Naive thymus-derived CD4-positive, alpha-beta T cell (primary cell): ENCODE measurements at regions not wholly inside any gene's neighbourhood (a gene's known extent, or its start where the extent isn't known, plus 50 kb on each side); places are given as distances from the start of the nearest gene placed in this dataset.
"Not testable (repeated sequence)": the region's sequence is repeated elsewhere in the genome, so short reads cannot be mapped to it uniquely, and the experiment has no call there.

Source experiments
- ATAC-seq: fragments of 150-1000 bp; cut with Tn5 transposase; 2 replicates; pipeline ENCODE4 v1.10.0; 2021; ENCODE audit warnings: mild to moderate bottlenecking, moderate library complexity
- CTCF ChIA-PET: fragments of 350-600 bp; sonication (Branson Sonifier 250); formaldehyde crosslinking; loops from one replicate; lab custom pipeline; 2021; ENCODE audit warnings: antibody characterized with exemption; lab: Charles Lee
- POLR2A ChIA-PET: fragments of 350-600 bp; sonication (Branson Sonifier 250); formaldehyde crosslinking; loops from one replicate; lab custom pipeline; 2021; ENCODE audit warnings: antibody characterized with exemption, inconsistent platforms; lab: Charles Lee
- DNase-seq, 9 donors: peaks; one replicate each; pipeline versions ENCODE4 v3.0.0 to v3.0.0-alpha.2; 2020 to 2022; ENCODE audit warnings: mixed read lengths in 1 of 9
- H3K27ac ChIP-seq: one replicate; pipeline ENCODE4 v1.7.0; 2013; ENCODE audit warnings: mild to moderate bottlenecking, low read depth, low read length, moderate library complexity
- H3K27me3 ChIP-seq, 2 donors: one replicate each; pipeline ENCODE4 v1.7.0; 2013; ENCODE audit warnings: low read length in 2 of 2, mild to moderate bottlenecking in 2 of 2, moderate library complexity in 2 of 2; ENCODE audit not compliant: control insufficient read depth in 2 of 2, insufficient read depth in 2 of 2
- H3K36me3 ChIP-seq, 3 experiments: 1 replicate in 2 of 3; 2 replicates in 1 of 3; pipeline ENCODE4 v1.7.0; 2013; ENCODE audit warnings: low read length in 3 of 3, mild to moderate bottlenecking in 3 of 3, moderate library complexity in 1 of 3; ENCODE audit not compliant: insufficient read depth in 3 of 3, control insufficient read depth in 2 of 3
- H3K4me1 ChIP-seq, 2 donors: one replicate each; pipeline ENCODE4 v1.7.0; 2013; ENCODE audit warnings: low read length in 2 of 2, mild to moderate bottlenecking in 2 of 2, moderate library complexity in 1 of 2; ENCODE audit not compliant: control insufficient read depth in 2 of 2, insufficient read depth in 2 of 2
- H3K4me3 ChIP-seq: 2 replicates; pipeline ENCODE4 v1.7.0; 2013; ENCODE audit warnings: mild to moderate bottlenecking, low read length
- H3K9me3 ChIP-seq, 3 experiments: 1 replicate in 2 of 3; 2 replicates in 1 of 3; pipeline ENCODE4 v1.7.0; 2013; ENCODE audit warnings: low read length in 3 of 3; ENCODE audit not compliant: control insufficient read depth in 2 of 3
- H3K27ac Mint-ChIP-seq, 9 donors: one replicate each; pipeline ENCODE4 v1.8.0; 2020 to 2022; ENCODE audit warnings: mixed read lengths in 9 of 9, mild to moderate bottlenecking in 8 of 9, moderate library complexity in 5 of 9, inconsistent platforms in 2 of 9
- H3K27me3 Mint-ChIP-seq, 5 donors: one replicate each; pipeline ENCODE4 v1.8.0; 2021 to 2022; ENCODE audit warnings: mixed read lengths in 5 of 5, mild to moderate bottlenecking in 1 of 5
- H3K36me3 Mint-ChIP-seq, 5 donors: one replicate each; pipeline ENCODE4 v1.8.0; 2020 to 2022; ENCODE audit warnings: mixed read lengths in 5 of 5, mild to moderate bottlenecking in 3 of 5, inconsistent platforms in 1 of 5
- H3K4me1 Mint-ChIP-seq, 7 donors: one replicate each; pipeline ENCODE4 v1.8.0; 2020 to 2022; ENCODE audit warnings: mixed read lengths in 7 of 7, mild to moderate bottlenecking in 3 of 7, inconsistent platforms in 1 of 7
- H3K4me3 Mint-ChIP-seq, 10 donors: one replicate each; pipeline ENCODE4 v1.8.0; 2020 to 2022; ENCODE audit warnings: mild to moderate bottlenecking in 10 of 10, mixed read lengths in 10 of 10, moderate library complexity in 6 of 10, inconsistent platforms in 2 of 10
- H3K9me3 Mint-ChIP-seq, 11 donors: one replicate each; pipeline ENCODE4 v1.8.0; 2020 to 2022; ENCODE audit warnings: mixed read lengths in 11 of 11, mild to moderate bottlenecking in 4 of 11, inconsistent platforms in 1 of 11, moderate library complexity in 1 of 11
- intact Hi-C, 2 donors: fragments of 100-400 bp; cut with micrococcal nuclease; formaldehyde crosslinking; loops; one replicate each; pipeline ENCODE4 v1.15.1; 2023

GRCh38 chr4:183044924-183045640, 54.0 kb upstream of the WWC2 start:
- H3K27ac Mint-ChIP-seq, intact Hi-C loops, CTCF ChIA-PET, H3K9me3 ChIP-seq, H3K27ac ChIP-seq, H3K36me3 ChIP-seq, H3K27me3 ChIP-seq, H3K4me3 ChIP-seq, H3K4me1 Mint-ChIP-seq, POLR2A ChIA-PET, H3K36me3 Mint-ChIP-seq, H3K4me1 ChIP-seq, H3K4me3 Mint-ChIP-seq, DNase-seq, ATAC-seq: not testable (repeated sequence)
- H3K9me3 Mint-ChIP-seq, result peaks cover 0 to 16% (median 4%) of the 10 kb centered on the region in 11 donors
- H3K27me3 Mint-ChIP-seq, result peaks cover 4 to 32% (median 20%) of the 10 kb centered on the region in 5 donors

- CTCF ChIA-PET, result no interaction called here
- Histone ChIP-seq H3K27ac (no peak overlapping the region), H3K4me1 (no peaks in the 10 kb centered on the region), H3K4me3 (no peak overlapping the region), H3K36me3 (no peaks in the 10 kb centered on the region), H3K27me3 (no peaks in the 10 kb centered on the region), H3K9me3 (no peaks in the 10 kb centered on the region)
- intact Hi-C loops, result no loop called here
- POLR2A ChIA-PET, result no interaction called here
- Mint-ChIP-seq H3K9me3 (peaks cover 0 to 7% (median 4%) of the 10 kb centered on the region in 11 donors), H3K4me1 (no peaks in the 10 kb centered on the region), H3K27me3 (peaks cover 0 to 20% (median 10%) of the 10 kb centered on the region in 5 donors), H3K27ac (no peak overlapping the region), H3K4me3 (no peak overlapping the region), H3K36me3 (no peaks in the 10 kb centered on the region)
- DNase-seq (no peak), ATAC-seq (no peak)
Measured at GRCh38 chr4:183038436-183038835, 60.6 kb upstream of the WWC2 start.

- DNase-seq (no peak), ATAC-seq (no peak)
- H3K4me3 Mint-ChIP-seq, result no peak overlapping the region
- Histone ChIP-seq H3K4me3 (no peak overlapping the region), H3K36me3 (no peaks in the 10 kb centered on the region), H3K27me3 (no peaks in the 10 kb centered on the region), H3K27ac (no peak overlapping the region), H3K9me3 (no peaks in the 10 kb centered on the region), H3K4me1 (no peaks in the 10 kb centered on the region)
- H3K9me3 Mint-ChIP-seq, result peaks cover 0 to 3% (median 0%) of the 10 kb centered on the region in 11 donors
- POLR2A ChIA-PET, result no interaction called here
- peaks cover 0 to 13% (median 10%) of the 10 kb centered on the region in 5 donors for H3K27me3 Mint-ChIP-seq
- no peaks in the 10 kb centered on the region for H3K36me3 Mint-ChIP-seq
- no peak overlapping the region for H3K27ac Mint-ChIP-seq
- intact Hi-C loops, result no loop called here
- CTCF ChIA-PET, result no interaction called here
- no peaks in the 10 kb centered on the region for H3K4me1 Mint-ChIP-seq
Measured at GRCh38 chr4:183035726-183036415, 63.2 kb upstream of the WWC2 start.

DNA sequence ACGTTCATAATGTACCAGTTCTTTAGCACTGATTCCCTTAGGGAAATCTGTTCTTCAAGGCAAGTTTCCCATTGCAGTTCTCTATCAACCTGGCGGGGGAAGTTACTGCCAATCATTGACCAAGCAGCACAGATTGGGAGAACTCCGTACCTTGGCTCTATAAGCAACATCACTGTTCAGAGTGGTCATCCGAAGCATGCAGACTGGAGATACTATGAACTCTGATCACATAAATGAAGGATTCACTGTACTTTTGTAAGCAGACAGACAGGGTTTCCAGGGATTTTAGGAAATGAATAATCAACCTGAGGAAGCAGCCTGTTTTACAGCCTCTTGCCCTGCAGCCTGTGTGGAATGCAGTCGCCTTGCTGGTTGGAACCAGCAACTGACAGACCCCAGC, 63.8 kb upstream of the WWC2 start:
- ATAC-seq, result no peak
- ChIA-PET CTCF (no interaction called here), POLR2A (no interaction called here)
- Mint-ChIP-seq H3K27ac (no peak overlapping the region), H3K27me3 (peaks cover 2 to 13% (median 10%) of the 10 kb centered on the region in 5 donors), H3K9me3 (peaks cover 0 to 3% (median 0%) of the 10 kb centered on the region in 11 donors), H3K4me1 (no peaks in the 10 kb centered on the region), H3K4me3 (no peak overlapping the region), H3K36me3 (no peaks in the 10 kb centered on the region)
- Histone ChIP-seq H3K36me3 (no peaks in the 10 kb centered on the region), H3K27ac (no peak overlapping the region), H3K4me3 (no peak overlapping the region), H3K4me1 (no peaks in the 10 kb centered on the region), H3K27me3 (no peaks in the 10 kb centered on the region), H3K9me3 (no peaks in the 10 kb centered on the region)
- intact Hi-C loops, result no loop called here
- no peak for DNase-seq

GRCh38 chr4:183030823-183031222, 68.2 kb upstream of the WWC2 start:
- Mint-ChIP-seq H3K27ac (no peak overlapping the region), H3K27me3 (peaks cover 0 to 8% (median 4%) of the 10 kb centered on the region in 5 donors), H3K9me3 (peaks cover 0 to 2% (median 0%) of the 10 kb centered on the region in 11 donors), H3K36me3 (no peaks in the 10 kb centered on the region), H3K4me1 (no peaks in the 10 kb centered on the region), H3K4me3 (no peak overlapping the region)
- Histone ChIP-seq H3K27ac (no peak overlapping the region), H3K27me3 (no peaks in the 10 kb centered on the region), H3K9me3 (no peaks in the 10 kb centered on the region), H3K4me1 (no peaks in the 10 kb centered on the region), H3K36me3 (no peaks in the 10 kb centered on the region), H3K4me3 (no peak overlapping the region)
- CTCF ChIA-PET, result no interaction called here
- intact Hi-C loops, result no loop called here
- DNase-seq (no peak), ATAC-seq (no peak)
- POLR2A ChIA-PET, result no interaction called here

DNA sequence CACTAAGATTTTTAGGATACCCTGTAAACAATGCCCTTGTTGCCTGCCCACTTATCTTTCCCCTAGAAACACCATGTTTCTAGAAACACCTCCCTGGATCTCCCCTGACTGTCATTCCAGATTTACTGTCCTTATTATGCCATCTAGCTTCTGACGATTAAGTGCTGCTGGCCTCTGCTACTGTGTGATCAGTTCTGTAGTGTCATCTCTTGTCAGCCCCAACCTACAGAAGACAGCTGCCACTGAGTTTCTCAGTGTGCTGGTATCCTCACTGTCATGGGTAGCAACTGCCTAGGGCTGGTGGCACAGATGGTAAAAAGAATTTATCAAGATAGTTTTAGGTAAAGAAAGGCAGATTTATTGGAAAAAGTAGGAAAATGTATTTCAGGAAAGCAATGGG, 68.7 kb upstream of the WWC2 start:
- Mint-ChIP-seq H3K27ac (no peak overlapping the region), H3K27me3 (peaks cover 0 to 8% (median 4%) of the 10 kb centered on the region in 5 donors), H3K4me1 (no peaks in the 10 kb centered on the region), H3K4me3 (no peak overlapping the region), H3K9me3 (peaks cover 0 to 2% (median 0%) of the 10 kb centered on the region in 11 donors), H3K36me3 (no peaks in the 10 kb centered on the region)
- ChIA-PET CTCF (no interaction called here), POLR2A (no interaction called here)
- no peaks in the 10 kb centered on the region for H3K27me3 ChIP-seq
- no peaks in the 10 kb centered on the region for H3K36me3 ChIP-seq
- ATAC-seq (no peak), DNase-seq (no peak)
- H3K4me3 ChIP-seq, result no peak overlapping the region
- H3K4me1 ChIP-seq, result no peaks in the 10 kb centered on the region
- no peak overlapping the region for H3K27ac ChIP-seq
- no peaks in the 10 kb centered on the region for H3K9me3 ChIP-seq
- intact Hi-C loops, result no loop called here

GRCh38 chr4:183029365-183029764, 69.7 kb upstream of the WWC2 start:
- POLR2A ChIA-PET, result no interaction called here
- H3K36me3 Mint-ChIP-seq, result no peaks in the 10 kb centered on the region
- H3K27me3 ChIP-seq, result no peaks in the 10 kb centered on the region
- no peak for DNase-seq
- H3K4me3 ChIP-seq, result no peak overlapping the region
- peaks cover 0 to 2% (median 0%) of the 10 kb centered on the region in 11 donors for H3K9me3 Mint-ChIP-seq
- no peaks in the 10 kb centered on the region for H3K9me3 ChIP-seq
- no peak overlapping the region for H3K27ac ChIP-seq
- no peaks in the 10 kb centered on the region for H3K4me1 ChIP-seq
- no peak overlapping the region for H3K27ac Mint-ChIP-seq
- no peaks in the 10 kb centered on the region for H3K4me1 Mint-ChIP-seq
- ATAC-seq, result no peak
- H3K36me3 ChIP-seq, result no peaks in the 10 kb centered on the region
- H3K4me3 Mint-ChIP-seq, result no peak overlapping the region
- intact Hi-C loops, result no loop called here
- CTCF ChIA-PET, result no interaction called here
- peaks cover 0 to 8% (median 4%) of the 10 kb centered on the region in 5 donors for H3K27me3 Mint-ChIP-seq
